ENCODE measurements at regions not wholly inside any gene's neighbourhood (a gene's known extent, or its start where the extent isn't known, plus 50 kb on each side); places are given as distances from the start of the nearest gene placed in this dataset.

- DNase-seq = no peak
These were observed 359.1 kb upstream of the TBX3 start for GRCh38 chr12:115043079-115043478.

DNA sequence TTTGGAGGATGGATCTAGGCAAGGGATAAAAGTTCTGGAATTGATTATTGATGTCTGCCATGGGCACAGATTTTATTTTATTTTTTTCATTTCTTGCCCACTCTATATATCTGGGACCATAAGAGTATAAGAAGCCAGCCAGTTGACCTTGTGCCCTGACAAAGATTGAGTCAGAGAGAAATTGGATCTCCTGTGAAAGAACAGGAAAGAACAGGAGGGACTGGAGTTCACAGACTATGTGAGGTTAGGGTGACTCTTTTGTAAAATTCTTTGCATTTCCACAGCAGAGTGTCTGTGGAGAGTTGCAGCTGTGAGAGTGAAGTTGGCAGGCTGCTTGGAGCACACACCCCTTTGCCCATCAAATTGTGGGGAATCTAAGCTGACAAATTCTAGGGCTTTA lies 358.4 kb upstream of the TBX3 start:
- no peak for DNase-seq

DNA sequence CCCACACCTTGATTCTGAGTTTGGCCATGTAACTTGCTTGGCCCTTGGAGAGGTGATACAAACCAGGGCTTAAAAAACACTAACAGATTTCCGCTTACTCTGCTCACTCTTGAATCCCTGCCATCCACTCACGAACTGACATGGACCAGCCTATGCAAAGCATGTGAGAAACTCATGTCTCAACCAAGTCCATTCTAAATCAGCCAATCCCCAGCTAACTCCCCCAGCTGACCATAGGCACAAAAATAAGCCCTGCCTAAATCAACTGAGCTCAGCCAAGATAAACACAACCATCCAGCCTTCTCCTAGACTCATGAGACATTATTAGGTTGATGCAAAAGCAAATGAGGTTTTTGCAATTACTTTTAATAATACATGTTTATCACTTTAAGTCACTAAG lies 353.9 kb upstream of the TBX3 start:
- DNase-seq = no peak

DNA sequence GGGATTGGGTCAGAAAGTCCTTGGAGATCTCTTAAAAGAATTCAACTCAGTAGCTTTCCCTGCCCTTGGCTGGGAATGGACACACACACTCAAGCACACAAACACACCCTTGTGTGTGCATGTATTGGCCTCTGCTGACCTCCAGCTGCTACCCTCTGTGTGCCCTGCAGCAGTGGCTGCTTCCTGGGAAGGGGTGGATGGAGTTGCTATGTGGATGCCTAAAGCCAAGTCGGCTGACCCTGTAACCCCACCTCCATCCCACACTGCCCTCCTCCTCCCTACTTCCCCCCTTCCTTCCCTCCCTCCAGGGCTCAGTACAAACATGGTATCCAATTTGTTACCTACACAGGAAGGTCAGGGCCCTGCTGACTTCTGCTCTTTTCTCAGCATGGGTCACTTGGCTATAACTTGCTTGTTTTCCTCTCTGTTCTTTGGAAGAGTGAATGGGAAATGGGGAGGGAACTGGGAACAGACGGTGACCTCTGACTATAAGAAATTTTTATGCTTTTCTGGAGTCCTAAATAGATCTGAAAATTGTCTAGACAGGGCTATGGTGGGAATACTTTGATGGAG lies 351.6 kb upstream of the TBX3 start:
- DNase-seq = no peak

- no peak for DNase-seq
These were observed 348.5 kb upstream of the TBX3 start for GRCh38 chr12:115032521-115032920.

- DNase-seq = no peak
These were observed 346.0 kb upstream of the TBX3 start for GRCh38 chr12:115030017-115030416.

DNA sequence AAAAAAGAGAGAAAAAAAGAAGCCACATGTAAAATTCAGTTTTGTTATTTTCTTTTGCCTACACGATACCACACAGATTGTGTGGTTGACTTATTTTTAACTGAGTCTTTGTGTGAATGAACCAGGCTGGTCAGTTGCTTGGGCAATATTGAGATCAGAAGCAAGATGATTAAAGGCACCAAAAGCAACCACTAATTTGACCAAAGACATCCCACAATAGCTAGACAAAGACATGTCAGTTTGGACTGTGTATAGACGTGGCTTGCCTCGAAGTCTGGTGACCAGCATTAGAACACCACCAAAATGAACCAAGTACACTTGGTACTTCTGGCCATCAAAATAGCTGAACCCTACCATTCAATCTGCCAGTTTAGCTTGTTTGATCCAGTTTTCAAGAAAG lies 340.6 kb upstream of the TBX3 start:
- DNase-seq = no peak

GRCh38 chr12:115023279-115024265 lies 339.6 kb upstream of the TBX3 start:
- no peak for DNase-seq

DNA sequence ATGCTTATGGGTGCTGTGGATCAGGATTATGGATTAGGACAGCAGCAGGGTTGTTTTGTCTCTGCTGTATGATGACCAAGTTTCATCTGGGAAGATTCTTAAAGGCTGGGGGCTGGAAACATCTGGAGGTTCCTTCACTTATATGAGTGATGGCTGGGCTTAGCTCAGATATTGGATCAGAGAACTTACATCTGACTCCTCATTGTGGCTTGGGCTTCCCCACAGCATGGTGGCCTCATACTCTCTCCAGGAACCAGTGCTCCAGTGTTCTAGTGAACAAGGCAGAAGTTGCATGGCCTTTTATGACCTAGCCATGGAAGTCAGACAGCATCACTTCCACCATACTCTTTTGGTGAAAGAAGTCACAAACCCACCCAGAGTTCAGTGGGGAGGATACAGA lies 336.1 kb upstream of the TBX3 start:
- no peak for DNase-seq

- DNase-seq = no peak
These were observed 333.4 kb upstream of the TBX3 start for GRCh38 chr12:115017346-115017745.

- DNase-seq = no peak
These were observed 329.4 kb upstream of the TBX3 start for GRCh38 chr12:115013236-115013981.

DNA sequence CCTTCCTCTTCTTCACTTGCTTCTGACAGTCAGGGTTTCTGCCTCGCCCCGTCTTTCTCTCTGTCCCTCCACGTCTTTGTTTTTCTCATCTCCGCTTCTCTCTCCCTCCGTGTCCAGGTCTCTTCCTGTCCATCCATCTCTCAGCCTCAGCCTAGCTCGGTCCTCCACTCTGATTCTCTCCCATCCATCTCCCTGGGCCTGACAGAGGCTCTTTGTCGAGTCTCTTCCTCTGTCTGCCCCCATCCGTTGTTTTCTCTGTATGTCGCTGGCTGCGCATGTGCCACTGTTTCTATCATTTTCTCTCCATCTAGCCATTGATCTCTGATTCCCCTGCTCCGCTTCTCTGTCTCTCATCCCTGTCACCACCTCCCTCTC lies 328.9 kb upstream of the TBX3 start:
- DNase-seq = no peak

- no peak for DNase-seq
These were observed 327.7 kb upstream of the TBX3 start for GRCh38 chr12:115011703-115012102.

- no peak for DNase-seq
These were observed 326.5 kb upstream of the TBX3 start for GRCh38 chr12:115010324-115010995.

DNA sequence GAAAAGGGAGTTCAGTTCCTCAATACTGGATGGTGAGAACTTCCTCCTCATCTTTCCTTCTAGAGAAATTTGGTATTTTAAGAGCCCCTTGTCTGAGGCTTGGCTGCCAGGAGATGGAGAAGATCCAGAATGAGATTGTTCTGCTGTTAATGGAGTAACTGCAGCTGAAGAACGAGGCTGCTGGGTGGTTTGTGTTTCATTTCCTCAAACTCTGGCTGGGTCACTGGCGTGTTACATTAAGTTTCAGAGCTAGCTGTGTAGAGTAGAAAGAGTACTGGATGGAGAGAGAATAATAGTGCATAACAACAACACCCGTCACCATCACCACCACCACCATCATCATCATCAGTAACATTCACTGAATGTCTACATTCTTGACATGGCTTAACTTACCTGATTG lies 325.0 kb upstream of the TBX3 start:
- DNase-seq = no peak

DNA sequence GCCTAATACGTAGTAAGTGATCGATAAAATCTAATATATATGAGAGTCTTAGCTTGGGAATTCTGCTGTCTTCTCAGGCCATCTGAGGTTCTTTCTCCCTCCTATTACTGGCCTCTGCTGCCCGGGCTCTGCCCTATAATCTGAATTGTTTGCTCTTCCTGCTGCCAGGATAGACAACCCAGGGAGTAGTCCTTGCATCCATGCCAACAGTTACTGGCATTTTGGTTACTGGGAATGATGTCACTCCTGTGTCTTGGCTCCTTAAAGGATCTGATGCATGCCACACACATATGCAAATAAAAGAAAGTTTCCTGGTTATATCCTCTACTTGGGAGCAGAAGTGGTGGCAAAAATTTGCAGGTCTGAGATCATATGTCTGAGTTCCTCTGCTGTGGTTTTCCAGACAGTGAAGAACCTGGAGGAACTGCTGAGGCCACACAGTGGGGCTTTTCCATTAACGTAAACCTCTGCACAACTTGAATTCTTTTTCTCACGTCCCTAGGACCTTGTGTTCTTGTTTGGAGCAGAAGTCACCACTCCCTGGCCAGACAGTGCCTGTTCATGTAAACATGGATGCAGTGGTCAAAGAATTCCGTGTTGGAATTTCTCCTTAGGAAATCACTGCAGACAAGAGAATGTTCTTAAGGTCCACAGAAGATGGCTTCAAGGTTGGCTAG lies 320.6 kb upstream of the TBX3 start:
- no peak for DNase-seq

DNA sequence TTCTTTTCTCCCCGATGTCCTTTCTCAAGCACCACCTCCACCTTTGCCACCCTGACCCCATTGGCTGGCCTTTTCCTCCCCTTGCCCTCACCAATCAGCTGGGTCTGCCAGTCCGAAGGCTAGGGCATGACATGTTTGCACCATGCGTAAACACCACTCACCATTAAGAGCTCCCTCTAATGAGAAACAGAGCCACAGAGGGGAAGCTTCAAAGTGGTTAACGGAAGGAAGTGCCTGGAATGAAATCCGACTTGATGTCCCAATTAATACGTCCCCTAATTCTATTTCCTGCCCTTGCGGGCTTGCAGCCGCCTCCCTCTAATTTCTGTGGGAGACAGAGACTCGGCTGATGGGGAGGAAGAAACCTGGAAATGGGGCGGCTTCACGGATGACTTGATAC lies 318.5 kb upstream of the TBX3 start:
- DNase-seq = no peak

- no peak for DNase-seq
These were observed 317.7 kb upstream of the TBX3 start for GRCh38 chr12:115001571-115002180.

GRCh38 chr12:115000038-115000437 lies 316.1 kb upstream of the TBX3 start:
- no peak for DNase-seq

DNA sequence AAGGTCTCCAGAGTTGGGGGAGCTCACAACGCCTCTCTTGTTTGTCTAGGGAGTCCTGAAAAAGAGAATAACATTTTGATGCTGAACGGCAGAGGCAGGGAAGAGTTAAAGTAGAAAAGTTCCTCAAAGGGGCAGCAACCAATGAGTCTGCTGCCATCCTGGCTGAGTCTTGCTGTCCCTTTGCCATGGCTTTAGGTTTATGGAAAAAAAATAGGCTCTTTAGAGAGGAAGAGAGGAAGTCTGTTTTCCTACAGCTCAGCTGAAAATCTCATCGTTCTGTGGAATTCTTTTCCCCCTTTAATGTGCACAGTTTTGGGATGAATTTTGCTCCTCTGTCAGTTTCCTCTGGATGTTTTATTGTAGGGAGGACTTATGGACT lies 314.8 kb upstream of the TBX3 start:
- no peak for DNase-seq

DNA sequence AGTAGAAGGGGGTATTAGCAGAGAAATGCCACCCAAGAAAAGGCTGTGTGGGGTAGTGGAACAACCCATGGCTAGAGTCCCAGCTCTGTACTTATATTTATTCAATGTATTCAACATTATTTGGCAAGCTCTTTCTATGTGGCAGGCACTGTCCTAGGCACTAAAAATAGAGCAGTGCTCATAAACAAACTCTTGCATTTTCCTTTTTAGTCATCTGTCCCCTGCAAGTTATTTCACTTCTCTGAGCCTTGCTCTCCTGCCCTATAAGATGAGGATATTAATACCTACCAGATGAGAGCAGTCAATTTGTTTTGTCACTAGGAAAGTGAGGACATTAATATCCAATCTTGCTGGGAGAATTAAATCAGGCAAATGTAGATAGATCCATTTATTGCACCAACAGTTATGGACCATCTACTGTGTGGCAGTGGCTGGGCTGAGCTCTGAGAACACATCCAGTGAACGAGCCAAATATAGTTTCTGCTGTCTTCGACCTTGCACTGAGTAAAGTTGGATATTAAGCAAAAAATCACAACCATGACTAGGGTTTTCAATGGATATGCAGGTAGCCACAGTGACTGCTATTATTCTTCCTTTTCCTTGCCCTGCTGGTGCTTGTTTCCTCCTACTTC lies 314.3 kb upstream of the TBX3 start:
- DNase-seq = no peak

GRCh38 chr12:114996382-114996781 lies 312.4 kb upstream of the TBX3 start:
- DNase-seq = no peak

Measured in CD4-positive, alpha-beta T cell treated with Interleukin-15 for 1 hour (primary cell).